ENCODE measurements at regions not wholly inside any gene's neighbourhood (a gene's known extent, or its start where the extent isn't known, plus 50 kb on each side); places are given as distances from the start of the nearest gene placed in this dataset.
"Not testable (repeated sequence)": the region's sequence is repeated elsewhere in the genome, so short reads cannot be mapped to it uniquely, and the experiment has no call there.

- no peak for DNase-seq
Measured at GRCh38 chr1:166307261-166308188, 140.7 kb upstream of the FAM78B start.

GRCh38 chr1:166316306-166316705, 149.5 kb upstream of the FAM78B start:
- DNase-seq = not testable (repeated sequence)

DNA sequence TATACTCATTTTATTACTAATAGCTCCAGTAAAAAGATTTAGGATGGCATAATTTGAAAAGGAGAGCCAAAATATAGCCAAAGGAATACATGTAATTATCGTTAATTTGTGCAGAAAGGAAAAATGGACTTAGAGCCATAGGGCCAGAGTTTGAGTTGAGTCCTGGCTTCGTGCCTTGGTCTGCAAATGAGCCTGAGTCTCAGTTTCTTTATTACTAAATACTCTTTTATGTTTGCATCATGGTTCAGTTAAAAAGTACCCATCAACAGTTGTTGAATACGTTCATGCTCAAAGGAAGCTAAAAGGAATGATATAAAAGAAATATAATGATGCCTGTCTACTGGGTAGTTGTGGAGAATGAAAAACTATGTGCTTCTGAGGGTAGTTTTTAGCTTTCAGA, 155.7 kb upstream of the FAM78B start:
- DNase-seq = no peak

GRCh38 chr1:166327886-166328285, 161.1 kb upstream of the FAM78B start:
- no peak for DNase-seq

GRCh38 chr1:166328956-166329355, 162.2 kb upstream of the FAM78B start:
- DNase-seq = no peak

DNA sequence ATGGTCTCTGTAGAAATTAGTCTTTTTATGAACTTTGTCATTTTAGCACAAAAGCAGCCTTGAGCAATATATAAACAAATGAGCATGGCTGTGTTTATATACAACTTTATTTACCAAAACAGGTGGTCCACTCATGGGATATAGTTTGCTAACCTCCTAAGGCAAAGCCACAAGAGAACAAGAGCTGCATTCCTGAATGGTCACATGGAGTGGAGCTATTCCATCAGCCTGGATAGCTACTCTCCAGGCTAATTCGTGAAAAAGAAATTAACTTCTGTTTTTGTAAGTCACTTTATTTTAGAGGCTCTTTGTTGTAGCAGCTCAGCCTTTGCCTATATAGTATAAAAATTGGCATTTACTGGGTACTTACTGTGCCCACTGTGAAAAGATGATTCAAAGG, 163.3 kb upstream of the FAM78B start:
- DNase-seq = no peak

DNA sequence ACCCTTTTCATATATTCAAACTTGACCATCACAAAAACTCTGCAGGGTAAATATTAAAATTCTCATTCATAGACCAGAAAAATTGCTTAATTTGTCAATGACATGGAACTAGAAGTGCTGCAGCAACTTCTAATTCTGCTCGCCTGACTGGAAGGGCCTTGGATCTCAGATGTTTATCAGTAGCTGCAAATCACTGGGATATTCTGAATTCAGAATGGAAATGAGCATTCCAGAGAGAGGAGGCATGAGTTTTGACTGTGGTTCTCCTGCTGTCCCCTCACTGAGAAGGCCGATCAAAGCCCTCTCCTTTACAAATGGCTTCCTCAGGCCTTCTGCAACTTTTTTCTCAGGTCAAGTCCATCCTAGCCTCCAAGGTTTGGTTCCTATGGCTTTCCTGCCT, 171.3 kb upstream of the FAM78B start:
- no peak for DNase-seq

- DNase-seq = no peak
Measured at GRCh38 chr1:166340709-166341108, 173.9 kb upstream of the FAM78B start.

DNA sequence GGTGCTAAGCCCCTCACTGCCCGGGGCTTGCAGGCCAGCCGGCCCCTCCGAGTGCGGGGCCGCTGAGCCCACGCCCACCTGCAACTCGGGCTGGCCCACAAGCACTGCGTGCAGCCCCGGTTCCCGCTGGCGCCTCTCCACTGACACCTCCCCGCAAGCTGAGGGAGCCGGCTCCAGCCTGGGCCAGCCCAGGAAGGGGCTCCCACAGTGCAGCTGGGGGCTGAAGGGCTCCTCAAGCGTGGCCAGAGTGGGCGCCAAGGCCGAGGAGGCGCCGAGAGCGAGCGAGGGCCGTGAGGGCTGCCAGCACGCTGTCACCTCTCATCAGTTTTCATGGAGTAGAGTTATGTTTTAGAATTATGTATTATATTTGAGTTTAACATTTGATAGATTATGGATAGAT, 176.5 kb upstream of the FAM78B start:
- no peak for DNase-seq

DNA sequence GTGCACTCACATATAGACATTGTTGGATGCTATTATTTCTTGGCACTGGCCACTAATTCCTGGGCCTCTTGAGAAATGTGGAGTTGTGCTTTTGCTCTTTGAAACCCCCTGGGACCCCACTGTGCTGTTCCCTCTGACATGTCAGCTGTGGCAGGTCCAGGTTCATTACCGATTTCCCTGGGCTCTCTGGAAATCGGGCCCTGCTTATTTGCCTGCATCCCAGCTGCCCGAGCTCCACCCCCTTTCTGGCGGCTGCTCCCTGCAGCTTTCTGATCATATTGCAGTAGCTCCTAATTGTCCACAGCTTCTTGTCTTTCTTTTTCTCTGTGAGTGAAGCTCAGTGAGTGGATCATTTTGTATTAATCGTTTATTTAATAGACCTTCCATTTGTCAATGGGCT, 183.7 kb upstream of the FAM78B start:
- DNase-seq = no peak

- DNase-seq = no peak
Measured at GRCh38 chr1:166351676-166352075, 184.9 kb upstream of the FAM78B start.

GRCh38 chr1:166353213-166353612, 186.4 kb upstream of the FAM78B start:
- no peak for DNase-seq

GRCh38 chr1:166354406-166354805, 187.6 kb upstream of the FAM78B start:
- no peak for DNase-seq

DNA sequence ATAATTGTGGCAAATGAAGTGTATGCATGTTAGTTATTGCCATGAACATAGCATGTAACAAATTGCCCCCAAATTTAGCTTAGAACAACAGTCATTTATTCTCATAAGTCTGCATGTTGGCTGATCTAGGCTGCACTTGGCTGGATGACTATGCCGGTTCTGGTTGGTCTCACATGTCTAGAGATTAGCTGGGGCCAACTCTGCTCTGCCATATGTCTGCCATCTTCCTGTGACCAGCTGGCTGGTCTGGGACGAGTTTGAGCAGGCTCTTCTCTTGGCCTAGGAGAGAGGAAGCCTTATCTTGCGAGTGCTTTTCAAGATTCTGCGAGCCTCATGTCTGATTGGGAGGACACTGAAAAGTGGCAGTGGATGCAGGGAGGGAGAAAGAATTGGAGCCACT, 198.3 kb upstream of the FAM78B start:
- DNase-seq = no peak

- no peak for DNase-seq
Measured at GRCh38 chr1:166368030-166368429, 201.2 kb upstream of the FAM78B start.

- no peak for DNase-seq
Measured at GRCh38 chr1:166377896-166378295, 211.1 kb upstream of the FAM78B start.

DNA sequence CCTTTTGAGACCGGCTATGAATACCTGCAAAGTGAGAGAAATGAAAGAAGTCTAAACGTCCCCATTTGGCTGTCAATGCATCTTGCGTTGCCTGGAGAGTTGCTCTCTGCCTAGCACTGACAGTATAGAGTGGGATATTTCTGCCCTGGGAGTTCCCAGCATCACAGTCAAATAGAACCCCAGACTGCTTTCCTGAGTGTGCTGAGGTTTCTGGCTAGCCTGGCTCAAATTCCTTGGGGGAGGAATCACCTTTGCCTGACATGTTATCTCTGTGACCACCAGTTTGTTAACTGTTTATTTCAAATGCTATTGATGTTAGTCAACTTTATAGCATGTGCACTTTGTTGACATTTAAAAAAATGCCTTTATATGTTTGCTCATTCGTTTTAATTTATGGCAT, 212.0 kb upstream of the FAM78B start:
- no peak for DNase-seq

GRCh38 chr1:166379447-166379846, 212.6 kb upstream of the FAM78B start:
- no peak for DNase-seq

- no peak for DNase-seq
Measured at GRCh38 chr1:166383137-166383536, 216.3 kb upstream of the FAM78B start.

DNA sequence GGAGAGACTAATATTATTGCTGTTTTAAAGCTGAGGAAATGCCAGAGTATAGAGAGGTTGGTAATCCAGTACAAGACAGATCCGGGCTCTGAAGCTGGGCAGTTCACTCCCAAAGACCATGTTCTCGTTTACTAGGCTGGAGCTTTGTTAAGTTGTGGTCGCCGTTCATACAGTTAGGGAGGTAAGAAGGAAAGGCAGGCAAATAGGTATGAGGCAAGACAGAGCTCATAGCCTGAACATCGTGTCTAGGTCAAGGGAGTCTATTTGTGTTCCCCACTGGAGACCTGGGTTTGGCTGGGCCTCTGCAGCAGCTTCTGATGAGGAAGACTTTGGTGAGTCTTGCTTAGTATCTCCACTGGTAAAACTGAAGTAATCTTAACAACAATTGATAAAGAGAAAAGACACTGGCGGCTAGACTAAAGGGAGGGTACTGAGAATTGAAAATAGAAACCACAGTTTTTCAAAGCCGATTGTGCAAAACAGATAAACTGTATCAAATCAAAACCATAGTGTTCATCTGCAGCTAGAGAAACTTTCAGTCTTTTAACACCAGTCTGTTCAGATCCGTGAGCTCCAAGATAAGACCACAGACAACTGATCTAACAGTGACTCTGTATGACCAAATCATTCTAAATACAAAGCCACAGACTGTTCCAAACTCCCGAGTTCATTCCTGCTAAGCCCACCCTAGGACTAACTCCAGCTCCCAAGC, 217.0 kb upstream of the FAM78B start:
- DNase-seq = no peak

- no peak for DNase-seq
Measured at GRCh38 chr1:166384948-166385347, 218.1 kb upstream of the FAM78B start.

- DNase-seq = no peak
Measured at GRCh38 chr1:166390366-166391033, 223.7 kb upstream of the FAM78B start.

DNA sequence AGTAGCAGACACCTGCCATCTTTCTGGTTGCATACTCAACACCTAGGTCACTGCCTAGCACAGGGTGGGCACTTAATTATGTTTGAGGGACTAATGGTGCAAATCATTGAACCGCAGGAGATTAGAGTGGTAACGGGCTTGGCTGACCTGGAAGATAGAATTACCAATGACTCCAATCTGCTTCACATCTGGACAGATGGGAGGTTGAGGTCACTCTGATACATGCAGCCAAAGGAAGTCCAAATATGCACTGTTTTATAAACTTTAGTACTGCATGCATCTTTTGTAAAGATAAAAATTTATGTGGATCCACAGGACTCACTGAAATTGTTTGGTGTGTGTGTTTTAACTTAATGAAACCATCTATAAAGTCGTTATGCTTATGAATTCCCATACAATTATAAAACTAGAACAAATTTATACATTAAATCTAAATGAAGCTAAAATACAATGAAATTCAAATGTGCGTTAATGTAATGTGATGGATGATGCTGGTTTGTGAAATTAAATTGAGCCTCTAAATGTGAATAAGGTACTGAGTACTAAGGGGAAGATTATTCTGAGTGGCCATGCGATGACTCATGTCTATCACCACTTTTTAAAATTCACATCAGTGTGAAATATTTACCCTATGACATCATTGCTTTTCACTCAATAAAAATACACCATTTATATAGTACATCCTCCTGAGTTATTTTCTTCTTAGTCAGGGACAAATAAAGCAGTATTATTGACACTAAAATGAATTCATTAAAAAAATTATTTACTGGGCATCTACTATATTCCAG, 224.7 kb upstream of the FAM78B start:
- DNase-seq = no peak
